OCI-LY1 (cell line): ENCODE measurements at regions not wholly inside any gene's neighbourhood (a gene's known extent, or its start where the extent isn't known, plus 50 kb on each side); places are given as distances from the start of the nearest gene placed in this dataset.

Source experiments
- H2AFZ ChIP-seq: fragments of 200-600 bp; sonication (generic), shearing (Covaris generic); 2 replicates; pipeline ENCODE4 v1.6.0; 2014; ENCODE audit warnings: antibody characterized with exemption, mild to moderate bottlenecking, low read length
- H3F3A ChIP-seq: fragments of 200-600 bp; sonication (generic), shearing (Covaris generic); 2 replicates; pipeline ENCODE4 v1.6.0; 2014; ENCODE audit warnings: mild to moderate bottlenecking, antibody characterized with exemption, low read length, moderate library complexity; ENCODE audit not compliant: insufficient read depth
- H3K27ac ChIP-seq: fragments of 200-600 bp; sonication (generic); 2 replicates; pipeline ENCODE4 v1.5.1; 2014; ENCODE audit warnings: low read length, mixed run types, mild to moderate bottlenecking, low read depth; ENCODE audit not compliant: poor library complexity, severe bottlenecking
- H3K27me3 ChIP-seq: fragments of 200-600 bp; sonication (generic); 2 replicates; pipeline ENCODE4 v1.6.0; 2014; ENCODE audit warnings: antibody characterized with exemption, mild to moderate bottlenecking, low read length, moderate library complexity; ENCODE audit not compliant: insufficient read depth
- H3K36me3 ChIP-seq: fragments of 200-600 bp; sonication (generic); 2 replicates; pipeline ENCODE4 v1.6.1; 2014; ENCODE audit warnings: mild to moderate bottlenecking, antibody characterized with exemption, low read length, moderate library complexity, mixed read lengths; ENCODE audit not compliant: insufficient read depth
- H3K4me1 ChIP-seq: fragments of 200-600 bp; sonication (generic); 2 replicates; pipeline ENCODE4 v1.5.1; 2014; ENCODE audit warnings: mild to moderate bottlenecking, low read length, moderate library complexity; ENCODE audit not compliant: insufficient read depth, severe bottlenecking
- H3K4me2 ChIP-seq: fragments of 200-600 bp; sonication (generic), shearing (Covaris generic); 2 replicates; pipeline ENCODE4 v1.6.1; 2014; ENCODE audit warnings: low read length
- H3K4me3 ChIP-seq: fragments of 200-600 bp; sonication (generic); 2 replicates; pipeline ENCODE4 v1.5.1; 2014; ENCODE audit warnings: low read length, low read depth, mild to moderate bottlenecking, mixed read lengths; ENCODE audit not compliant: poor library complexity, severe bottlenecking
- H3K79me2 ChIP-seq: fragments of 200-600 bp; shearing (Covaris generic); 2 replicates; pipeline ENCODE4 v1.6.1; 2016; ENCODE audit warnings: mixed run types, low read length, mixed read lengths; ENCODE audit not compliant: insufficient read depth
- H3K9ac ChIP-seq: fragments of 200-600 bp; sonication (generic), shearing (Covaris generic); 2 replicates; pipeline ENCODE4 v1.6.1; 2014; ENCODE audit warnings: mild to moderate bottlenecking, low read length, mixed read lengths
- H3K9me2 ChIP-seq: fragments of 200-600 bp; sonication (generic), shearing (Covaris generic); 2 replicates; pipeline ENCODE4 v1.6.1; 2014; ENCODE audit warnings: low read depth, mild to moderate bottlenecking, low read length, mixed read lengths
- H3K9me3 ChIP-seq: fragments of 200-600 bp; shearing (Covaris generic); 2 replicates; pipeline ENCODE4 v1.6.1; 2014; ENCODE audit warnings: low read length, mixed read lengths
- H4K20me1 ChIP-seq: fragments of 200-600 bp; sonication (generic), shearing (Covaris generic); 2 replicates; pipeline ENCODE4 v1.6.0; 2016; ENCODE audit warnings: mild to moderate bottlenecking, low read length; ENCODE audit not compliant: insufficient read depth
- EZH2 ChIP-seq: fragments of 200-600 bp; sonication (generic), shearing (Covaris generic); IDR thresholded peaks from 2 replicates; pipeline ENCODE4 v1.8.0; 2017; ENCODE audit warnings: borderline replicate concordance, mixed run types, mild to moderate bottlenecking, antibody characterized with exemption, low read length, moderate library complexity, mixed read lengths
- TF ChIP-seq, protein P1 (sequence below): fragments of 200-600 bp; sonication (generic), shearing (Covaris generic); IDR thresholded peaks from 2 replicates; pipeline ENCODE4 v1.5.1; 2017; ENCODE audit warnings: mild to moderate bottlenecking, antibody characterized with exemption, low read length, moderate library complexity, mixed read lengths

DNA sequence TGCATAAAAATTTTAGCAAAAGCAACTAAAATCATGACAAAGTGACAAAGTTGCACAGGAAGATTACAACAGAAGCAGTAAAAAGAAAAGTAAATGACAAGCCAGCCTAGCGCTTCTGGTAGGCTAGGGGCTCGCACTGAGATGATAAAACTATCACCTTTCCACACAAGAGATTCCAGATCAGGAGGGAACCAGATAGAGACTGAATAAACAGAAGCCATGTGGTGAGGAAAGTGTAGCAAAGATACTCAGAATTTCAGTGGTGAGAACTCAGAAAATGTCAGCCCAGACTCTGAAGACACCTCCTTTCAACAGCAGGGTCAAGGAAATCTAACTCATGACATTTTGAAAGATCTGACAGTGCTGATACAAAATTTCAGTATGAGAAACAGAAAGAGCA is 77.4 kb upstream of the DNAJC10 start:
- no peaks in the 10 kb centered on the region for H3K27me3 ChIP-seq

DNA sequence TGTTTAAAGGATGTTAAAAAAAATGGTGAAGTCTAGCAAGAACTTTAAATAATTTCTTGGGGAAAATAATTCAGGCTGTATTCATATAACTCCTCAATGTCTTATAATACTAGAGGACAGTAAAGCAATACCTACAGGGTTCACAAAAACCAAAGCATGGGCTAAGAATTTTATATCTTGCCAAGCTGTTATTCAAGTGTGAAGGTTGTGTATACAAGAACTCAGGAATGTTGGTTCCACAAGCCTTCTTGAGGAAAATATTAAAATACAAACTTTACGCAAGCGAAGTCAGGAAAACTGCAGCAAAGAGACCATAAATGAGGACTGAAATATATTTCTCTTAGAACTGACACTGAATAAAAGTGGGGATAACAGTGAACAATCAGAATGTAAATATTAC is 76.1 kb upstream of the DNAJC10 start:
- Histone ChIP-seq H3K4me2 (no peak overlapping the region), H3K4me3 (no peak overlapping the region), H3F3A (no peaks in the 10 kb centered on the region), H3K27me3 (no peaks in the 10 kb centered on the region), H3K79me2 (no peaks in the 10 kb centered on the region), H3K9me2 (no peaks in the 10 kb centered on the region), H3K27ac (no peak overlapping the region), H2AFZ (no peak overlapping the region), H3K9ac (no peak overlapping the region), H3K4me1 (no peaks in the 10 kb centered on the region), H3K36me3 (no peaks in the 10 kb centered on the region), H4K20me1 (no peaks in the 10 kb centered on the region), H3K9me3 (no peaks in the 10 kb centered on the region)
- TF ChIP-seq, protein P1, sequence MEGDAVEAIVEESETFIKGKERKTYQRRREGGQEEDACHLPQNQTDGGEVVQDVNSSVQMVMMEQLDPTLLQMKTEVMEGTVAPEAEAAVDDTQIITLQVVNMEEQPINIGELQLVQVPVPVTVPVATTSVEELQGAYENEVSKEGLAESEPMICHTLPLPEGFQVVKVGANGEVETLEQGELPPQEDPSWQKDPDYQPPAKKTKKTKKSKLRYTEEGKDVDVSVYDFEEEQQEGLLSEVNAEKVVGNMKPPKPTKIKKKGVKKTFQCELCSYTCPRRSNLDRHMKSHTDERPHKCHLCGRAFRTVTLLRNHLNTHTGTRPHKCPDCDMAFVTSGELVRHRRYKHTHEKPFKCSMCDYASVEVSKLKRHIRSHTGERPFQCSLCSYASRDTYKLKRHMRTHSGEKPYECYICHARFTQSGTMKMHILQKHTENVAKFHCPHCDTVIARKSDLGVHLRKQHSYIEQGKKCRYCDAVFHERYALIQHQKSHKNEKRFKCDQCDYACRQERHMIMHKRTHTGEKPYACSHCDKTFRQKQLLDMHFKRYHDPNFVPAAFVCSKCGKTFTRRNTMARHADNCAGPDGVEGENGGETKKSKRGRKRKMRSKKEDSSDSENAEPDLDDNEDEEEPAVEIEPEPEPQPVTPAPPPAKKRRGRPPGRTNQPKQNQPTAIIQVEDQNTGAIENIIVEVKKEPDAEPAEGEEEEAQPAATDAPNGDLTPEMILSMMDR, result no peak
- TF ChIP-seq EZH2, result no peak

More for the DNA sequence above, 77.4 kb upstream of the DNAJC10 start:
- Histone ChIP-seq H3K4me3 (no peak overlapping the region), H3K9ac (no peak overlapping the region), H3K9me3 (no peaks in the 10 kb centered on the region), H3K27ac (no peak overlapping the region), H3F3A (no peaks in the 10 kb centered on the region), H3K4me2 (no peak overlapping the region), H3K4me1 (no peaks in the 10 kb centered on the region), H3K79me2 (no peaks in the 10 kb centered on the region), H3K36me3 (no peaks in the 10 kb centered on the region), H4K20me1 (no peaks in the 10 kb centered on the region), H2AFZ (no peak overlapping the region), H3K9me2 (no peaks in the 10 kb centered on the region)
- TF ChIP-seq EZH2, result no peak
- TF ChIP-seq, protein P1, result no peak

DNA sequence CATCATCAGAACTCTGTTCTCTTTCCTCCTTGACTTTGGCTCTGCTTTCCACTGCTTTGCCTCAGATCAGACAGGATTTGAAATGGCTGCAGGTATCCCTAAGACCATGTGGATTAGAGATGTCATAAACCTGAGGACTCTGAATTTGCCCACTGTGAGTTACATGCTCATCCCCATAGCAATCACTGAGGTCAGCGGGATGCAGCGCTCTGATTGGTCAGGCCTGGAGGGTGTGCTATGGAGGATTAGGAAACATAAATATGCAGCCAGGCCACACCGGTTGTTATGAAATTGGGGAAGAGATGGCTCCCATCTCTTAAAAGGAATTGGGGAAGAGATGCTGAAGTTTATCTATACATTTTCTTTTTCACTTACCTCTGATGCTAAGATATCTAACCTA is 73.7 kb upstream of the DNAJC10 start:
- Histone ChIP-seq H3K27me3 (no peaks in the 10 kb centered on the region), H3K36me3 (no peaks in the 10 kb centered on the region), H4K20me1 (no peaks in the 10 kb centered on the region), H3F3A (no peaks in the 10 kb centered on the region), H3K4me2 (no peak overlapping the region), H3K9ac (no peak overlapping the region), H3K9me3 (no peaks in the 10 kb centered on the region), H3K27ac (no peak overlapping the region), H3K4me3 (no peak overlapping the region), H2AFZ (no peak overlapping the region), H3K4me1 (no peaks in the 10 kb centered on the region), H3K79me2 (no peaks in the 10 kb centered on the region), H3K9me2 (no peaks in the 10 kb centered on the region)
- TF ChIP-seq EZH2, result no peak
- TF ChIP-seq, protein P1, result no peak
